Glutamatergic neuron (in vitro differentiated cells): ENCODE measurements at regions not wholly inside any gene's neighbourhood (a gene's known extent, or its start where the extent isn't known, plus 50 kb on each side); places are given as distances from the start of the nearest gene placed in this dataset.

Experiments used
- DNase-seq: peaks from one replicate; pipeline ENCODE4 v3.0.0; 2022
- H3K27ac Mint-ChIP-seq: one replicate; pipeline ENCODE4 v1.8.0; 2020; ENCODE audit warnings: mild to moderate bottlenecking, mixed read lengths, inconsistent platforms; ENCODE audit not compliant: unreplicated experiment
- H3K27me3 Mint-ChIP-seq: one replicate; pipeline ENCODE4 v1.8.0; 2020; ENCODE audit warnings: mild to moderate bottlenecking, moderate library complexity, mixed read lengths, inconsistent platforms; ENCODE audit not compliant: unreplicated experiment
- H3K36me3 Mint-ChIP-seq: one replicate; pipeline ENCODE4 v1.8.0; 2020; ENCODE audit warnings: mild to moderate bottlenecking, mixed read lengths, inconsistent platforms; ENCODE audit not compliant: unreplicated experiment
- H3K4me1 Mint-ChIP-seq: one replicate; pipeline ENCODE4 v1.8.0; 2020; ENCODE audit warnings: mild to moderate bottlenecking, low read depth, mixed read lengths, inconsistent platforms; ENCODE audit not compliant: unreplicated experiment
- H3K4me3 Mint-ChIP-seq: one replicate; pipeline ENCODE4 v1.8.0; 2020; ENCODE audit warnings: mild to moderate bottlenecking, mixed read lengths, inconsistent platforms; ENCODE audit not compliant: unreplicated experiment
- H3K9me3 Mint-ChIP-seq: one replicate; pipeline ENCODE4 v1.8.0; 2020; ENCODE audit warnings: mild to moderate bottlenecking, moderate library complexity, mixed read lengths, inconsistent platforms; ENCODE audit not compliant: unreplicated experiment
- CTCF ChIP-seq: fragments of 200-600 bp; sonication (generic); IDR thresholded peaks from one replicate; pipeline ENCODE4 v1.5.0; 2021; ENCODE audit not compliant: partially characterized antibody, unreplicated experiment

GRCh38 chr13:111957913-111958450 is 109.0 kb upstream of the SOX1 start:
- no peaks in the 10 kb centered on the region for H3K36me3 Mint-ChIP-seq
- H3K9me3 Mint-ChIP-seq: no peaks in the 10 kb centered on the region
- DNase-seq: no peak

GRCh38 chr13:111958612-111959395 is 108.1 kb upstream of the SOX1 start:
- no peak overlapping the region for H3K27ac Mint-ChIP-seq
- no peak for TF ChIP-seq CTCF
- DNase-seq: no peak
- H3K36me3 Mint-ChIP-seq: no peaks in the 10 kb centered on the region
- no peaks in the 10 kb centered on the region for H3K9me3 Mint-ChIP-seq
- H3K27me3 Mint-ChIP-seq: peaks cover 7% of the 10 kb centered on the region
- no peak overlapping the region for H3K4me3 Mint-ChIP-seq
- H3K4me1 Mint-ChIP-seq: peaks cover 5% of the 10 kb centered on the region

More at GRCh38 chr13:111957913-111958450, 109.0 kb upstream of the SOX1 start:
- Mint-ChIP-seq H3K27ac (no peak overlapping the region), H3K4me3 (no peak overlapping the region), H3K4me1 (peaks cover 9% of the 10 kb centered on the region), H3K27me3 (peaks cover 8% of the 10 kb centered on the region)
- TF ChIP-seq CTCF: no peak

GRCh38 chr13:111960152-111960772 is 106.7 kb upstream of the SOX1 start:
- no peak for DNase-seq
- TF ChIP-seq CTCF: no peak
- no peaks in the 10 kb centered on the region for H3K36me3 Mint-ChIP-seq

GRCh38 chr13:111961236-111961635 is 105.7 kb upstream of the SOX1 start:
- Mint-ChIP-seq H3K4me1 (no peaks in the 10 kb centered on the region), H3K9me3 (no peaks in the 10 kb centered on the region), H3K27me3 (peaks cover 3% of the 10 kb centered on the region), H3K27ac (no peak overlapping the region), H3K4me3 (no peak overlapping the region), H3K36me3 (no peaks in the 10 kb centered on the region)
- TF ChIP-seq CTCF: no peak
- no peak for DNase-seq

More at GRCh38 chr13:111960152-111960772, 106.7 kb upstream of the SOX1 start:
- H3K9me3 Mint-ChIP-seq: no peaks in the 10 kb centered on the region
- H3K27me3 Mint-ChIP-seq: peaks cover 3% of the 10 kb centered on the region
- no peak overlapping the region for H3K4me3 Mint-ChIP-seq
- H3K27ac Mint-ChIP-seq: no peak overlapping the region
- no peaks in the 10 kb centered on the region for H3K4me1 Mint-ChIP-seq
